HCT116 (cell line): ENCODE measurements at regions not wholly inside any gene's neighbourhood (a gene's known extent, or its start where the extent isn't known, plus 50 kb on each side); places are given as distances from the start of the nearest gene placed in this dataset.

Experiments
- CTCF ChIP-seq, 3 experiments: fragments of 200-600 bp in 1 of 3; sonication (generic) in 1 of 3; IDR thresholded peaks in 2 of 3; conservative IDR thresholded peaks in 1 of 3; 2 replicates each; pipeline ENCODE4 v1.5.1; 2012 to 2017; ENCODE audit warnings: low read depth in 2 of 3, low read length in 2 of 3, antibody characterized with exemption in 1 of 3, borderline replicate concordance in 1 of 3, control low read depth in 1 of 3, mild to moderate bottlenecking in 1 of 3, mixed read lengths in 1 of 3, mixed run types in 1 of 3, moderate library complexity in 1 of 3; ENCODE audit not compliant: insufficient read depth in 1 of 3
- ELF1 ChIP-seq: IDR thresholded peaks from 2 replicates; pipeline ENCODE4 v1.6.1; 2012; ENCODE audit warnings: low read depth, borderline replicate concordance
- EZH2 ChIP-seq: fragments of 200-600 bp; sonication (generic); IDR thresholded peaks from 2 replicates; pipeline ENCODE4 v1.6.1; 2017; ENCODE audit warnings: antibody characterized with exemption, mixed run types
- JUND ChIP-seq: IDR thresholded peaks from 2 replicates; pipeline ENCODE4 v1.6.1; 2012
- MAX ChIP-seq: IDR thresholded peaks from 2 replicates; pipeline ENCODE4 v1.6.1; 2012
- POLR2A ChIP-seq: IDR thresholded peaks from 2 replicates; pipeline ENCODE4 v1.7.0; 2011; ENCODE audit warnings: borderline replicate concordance; ENCODE audit not compliant: insufficient read depth, insufficient read length; ENCODE audit errors: extremely low read depth
- POLR2AphosphoS5 ChIP-seq: IDR thresholded peaks from 2 replicates; pipeline ENCODE4 v1.6.1; 2011; ENCODE audit warnings: mild to moderate bottlenecking, low read depth, low read length, moderate library complexity
- REST ChIP-seq: IDR thresholded peaks from 2 replicates; pipeline ENCODE4 v1.6.1; 2012; ENCODE audit warnings: low read depth
- SRF ChIP-seq: IDR thresholded peaks from 2 replicates; pipeline ENCODE4 v1.6.1; 2012; ENCODE audit warnings: low read depth
- YY1 ChIP-seq: IDR thresholded peaks from 2 replicates; pipeline ENCODE4 v1.6.1; 2011; ENCODE audit warnings: low read length, low read depth, moderate library complexity, mild to moderate bottlenecking; ENCODE audit not compliant: insufficient replicate concordance; ENCODE audit errors: extremely low read depth
- ZBTB33 ChIP-seq: IDR thresholded peaks from 2 replicates; pipeline ENCODE4 v1.6.1; 2011; ENCODE audit warnings: mild to moderate bottlenecking, low read length, moderate library complexity; ENCODE audit not compliant: insufficient replicate concordance; ENCODE audit errors: extremely low read depth
- ZNF274 ChIP-seq: fragments of 200-500 bp; sonication (Bioruptor generic); IDR thresholded peaks from 2 replicates; pipeline ENCODE4 v1.6.1; 2014; ENCODE audit warnings: mild to moderate bottlenecking, low read depth, low read length, inconsistent platforms
- TF ChIP-seq, protein P1 (sequence below): IDR thresholded peaks from 2 replicates; pipeline ENCODE4 v1.6.1; 2012

- no peak for TF ChIP-seq CTCF (IDR thresholded peaks at IDR 0.05 in 2 of 3, conservative IDR thresholded peaks at IDR 0.05 in 1 of 3; ENCODE audit: borderline replicate concordance in 1 of 3, insufficient read depth in 1 of 3, low read depth in 2 of 3, low read length in 2 of 3)
- no peak for TF ChIP-seq MAX
- TF ChIP-seq POLR2A = no peak
- no peak for TF ChIP-seq ZNF274
- no peak for TF ChIP-seq POLR2AphosphoS5
- no peak for TF ChIP-seq JUND
- TF ChIP-seq EZH2 = no peak
- TF ChIP-seq ZBTB33 = no peak
- TF ChIP-seq SRF = no peak
- TF ChIP-seq YY1 = no peak
- no peak for TF ChIP-seq ELF1
- TF ChIP-seq, protein P1, sequence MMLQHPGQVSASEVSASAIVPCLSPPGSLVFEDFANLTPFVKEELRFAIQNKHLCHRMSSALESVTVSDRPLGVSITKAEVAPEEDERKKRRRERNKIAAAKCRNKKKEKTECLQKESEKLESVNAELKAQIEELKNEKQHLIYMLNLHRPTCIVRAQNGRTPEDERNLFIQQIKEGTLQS = no peak
- no peak for TF ChIP-seq REST
These were observed 314.0 kb upstream of the ECI2 start for GRCh38 chr6:4449409-4449808.
